ENCODE measurements at regions not wholly inside any gene's neighbourhood (a gene's known extent, or its start where the extent isn't known, plus 50 kb on each side); places are given as distances from the start of the nearest gene placed in this dataset.

DNA sequence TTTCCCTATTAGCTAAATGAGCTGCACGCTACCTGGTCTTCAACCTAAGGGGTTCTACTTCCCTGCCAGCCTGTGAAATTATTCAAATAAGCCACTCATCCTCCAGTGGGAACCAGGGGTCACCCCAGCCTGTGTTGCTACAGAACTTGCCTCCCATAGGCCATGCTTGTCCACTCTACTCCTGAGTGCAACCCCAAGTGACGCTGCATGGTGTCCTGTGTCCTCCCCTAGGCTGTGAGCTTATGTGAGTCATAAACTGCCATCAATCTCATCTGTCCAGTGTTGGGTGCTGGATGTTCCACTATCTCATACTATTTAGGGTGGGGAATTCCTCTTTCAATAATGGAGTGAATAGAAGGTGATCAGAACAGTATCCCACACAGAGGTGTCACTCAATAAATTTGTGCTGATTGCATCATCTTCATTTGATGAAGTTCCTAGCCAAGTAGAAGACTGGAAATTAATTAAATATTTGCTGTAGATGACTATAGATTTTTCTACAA is 49.8 kb upstream of the SSR3 start:
- no peak overlapping the region for H3K4me3 ChIP-seq
- no peak for TF ChIP-seq POLR2A (IDR thresholded peaks at IDR 0.05)
- TF ChIP-seq, protein P1, sequence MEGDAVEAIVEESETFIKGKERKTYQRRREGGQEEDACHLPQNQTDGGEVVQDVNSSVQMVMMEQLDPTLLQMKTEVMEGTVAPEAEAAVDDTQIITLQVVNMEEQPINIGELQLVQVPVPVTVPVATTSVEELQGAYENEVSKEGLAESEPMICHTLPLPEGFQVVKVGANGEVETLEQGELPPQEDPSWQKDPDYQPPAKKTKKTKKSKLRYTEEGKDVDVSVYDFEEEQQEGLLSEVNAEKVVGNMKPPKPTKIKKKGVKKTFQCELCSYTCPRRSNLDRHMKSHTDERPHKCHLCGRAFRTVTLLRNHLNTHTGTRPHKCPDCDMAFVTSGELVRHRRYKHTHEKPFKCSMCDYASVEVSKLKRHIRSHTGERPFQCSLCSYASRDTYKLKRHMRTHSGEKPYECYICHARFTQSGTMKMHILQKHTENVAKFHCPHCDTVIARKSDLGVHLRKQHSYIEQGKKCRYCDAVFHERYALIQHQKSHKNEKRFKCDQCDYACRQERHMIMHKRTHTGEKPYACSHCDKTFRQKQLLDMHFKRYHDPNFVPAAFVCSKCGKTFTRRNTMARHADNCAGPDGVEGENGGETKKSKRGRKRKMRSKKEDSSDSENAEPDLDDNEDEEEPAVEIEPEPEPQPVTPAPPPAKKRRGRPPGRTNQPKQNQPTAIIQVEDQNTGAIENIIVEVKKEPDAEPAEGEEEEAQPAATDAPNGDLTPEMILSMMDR (IDR thresholded peaks at IDR 0.05), result no peak
- intact Hi-C loops (cut with DNase I; ENCODE audit: low total_unique reads), result no loop called here
- H3K9me3 ChIP-seq, result no peaks in the 10 kb centered on the region
- H3K4me1 ChIP-seq, result no peaks in the 10 kb centered on the region
- no peaks in the 10 kb centered on the region for H3K27me3 ChIP-seq
- no peak for DNase-seq
- no peak overlapping the region for H3K27ac ChIP-seq
- H3K36me3 ChIP-seq, result no peaks in the 10 kb centered on the region
